ENCODE measurements at regions not wholly inside any gene's neighbourhood (a gene's known extent, or its start where the extent isn't known, plus 50 kb on each side); places are given as distances from the start of the nearest gene placed in this dataset.
"Not testable (repeated sequence)": the region's sequence is repeated elsewhere in the genome, so short reads cannot be mapped to it uniquely, and the experiment has no call there.

DNA sequence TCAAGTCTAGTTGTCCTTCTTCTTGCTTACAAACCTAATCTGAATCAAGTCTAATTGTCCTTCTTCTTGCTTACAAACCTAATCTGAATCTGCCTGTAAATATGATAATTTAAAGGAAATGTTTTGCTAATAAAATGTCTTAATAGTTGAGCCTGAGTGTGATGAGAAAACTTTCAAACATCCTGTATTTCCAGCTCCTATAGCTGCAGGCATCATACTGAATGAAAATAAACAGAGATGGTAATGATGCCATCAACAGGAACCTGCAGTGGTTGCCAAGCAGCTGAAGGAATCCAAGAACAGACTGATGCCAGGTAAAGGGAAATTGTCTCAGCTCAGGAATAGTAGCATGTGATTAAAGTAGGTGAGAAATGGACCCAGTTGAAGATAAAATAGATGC, 156.1 kb upstream of the IRS4 start:
- H3K27ac ChIP-seq (ENCODE audit: low read depth in 1 of 2, low read length in 1 of 2): no peak overlapping the region
- ATAC-seq (ENCODE audit: insufficient read depth, low FRiP score): no peak
- no peak overlapping the region for H3K9ac ChIP-seq (ENCODE audit: insufficient read depth in 1 of 2, low read length in 2 of 2)
- H3K27me3 ChIP-seq (ENCODE audit: control insufficient read depth in 3 of 3, insufficient read depth in 3 of 3, low read length in 2 of 3): no peaks in the 10 kb centered on the region
- no peak overlapping the region for H3K4me3 ChIP-seq
- H3K36me3 ChIP-seq (ENCODE audit: control insufficient read depth in 4 of 4, insufficient read depth in 4 of 4, low read length in 4 of 4): no peaks in the 10 kb centered on the region
- TF ChIP-seq, protein P1, sequence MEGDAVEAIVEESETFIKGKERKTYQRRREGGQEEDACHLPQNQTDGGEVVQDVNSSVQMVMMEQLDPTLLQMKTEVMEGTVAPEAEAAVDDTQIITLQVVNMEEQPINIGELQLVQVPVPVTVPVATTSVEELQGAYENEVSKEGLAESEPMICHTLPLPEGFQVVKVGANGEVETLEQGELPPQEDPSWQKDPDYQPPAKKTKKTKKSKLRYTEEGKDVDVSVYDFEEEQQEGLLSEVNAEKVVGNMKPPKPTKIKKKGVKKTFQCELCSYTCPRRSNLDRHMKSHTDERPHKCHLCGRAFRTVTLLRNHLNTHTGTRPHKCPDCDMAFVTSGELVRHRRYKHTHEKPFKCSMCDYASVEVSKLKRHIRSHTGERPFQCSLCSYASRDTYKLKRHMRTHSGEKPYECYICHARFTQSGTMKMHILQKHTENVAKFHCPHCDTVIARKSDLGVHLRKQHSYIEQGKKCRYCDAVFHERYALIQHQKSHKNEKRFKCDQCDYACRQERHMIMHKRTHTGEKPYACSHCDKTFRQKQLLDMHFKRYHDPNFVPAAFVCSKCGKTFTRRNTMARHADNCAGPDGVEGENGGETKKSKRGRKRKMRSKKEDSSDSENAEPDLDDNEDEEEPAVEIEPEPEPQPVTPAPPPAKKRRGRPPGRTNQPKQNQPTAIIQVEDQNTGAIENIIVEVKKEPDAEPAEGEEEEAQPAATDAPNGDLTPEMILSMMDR (IDR thresholded peaks at IDR 0.05; ENCODE audit: control extremely low read depth, extremely low read depth): no peak
- no peaks in the 10 kb centered on the region for H3K4me1 ChIP-seq (ENCODE audit: control insufficient read depth in 5 of 5, insufficient read depth in 5 of 5, low read length in 5 of 5)
- no peak for DNase-seq
- H3K9me3 ChIP-seq (ENCODE audit: control insufficient read depth in 4 of 4, insufficient read depth in 3 of 4, low read length in 3 of 4): peaks cover 0 to 17% (median 4%) of the 10 kb centered on the region in 4 donors

DNA sequence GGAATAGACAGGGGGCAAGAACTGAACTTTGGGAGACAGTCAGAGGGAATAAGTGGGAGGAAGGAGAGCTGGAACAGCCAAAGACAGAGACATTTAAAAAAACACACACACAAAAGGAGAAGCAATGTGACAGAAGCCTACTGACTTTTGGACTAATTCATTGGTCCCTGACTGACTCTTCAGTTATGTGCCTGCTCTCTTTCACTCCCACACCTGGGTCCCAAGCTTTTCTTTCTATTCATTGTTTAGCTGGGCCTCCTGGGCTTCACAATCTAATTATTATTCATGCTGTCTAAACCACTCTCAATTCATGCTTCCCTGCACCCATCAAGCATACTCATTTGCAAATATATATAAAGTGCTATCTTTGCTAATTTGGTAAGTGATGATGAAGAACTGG, 139.2 kb upstream of the IRS4 start:
- Histone ChIP-seq H3K9me3 (ENCODE audit: control insufficient read depth in 4 of 4, insufficient read depth in 3 of 4, low read length in 3 of 4) (peaks cover 0 to 4% (median 2%) of the 10 kb centered on the region in 4 donors), H3K9ac (ENCODE audit: insufficient read depth in 1 of 2, low read length in 2 of 2) (no peak overlapping the region), H3K36me3 (ENCODE audit: control insufficient read depth in 4 of 4, insufficient read depth in 4 of 4, low read length in 4 of 4) (no peaks in the 10 kb centered on the region), H3K27ac (ENCODE audit: low read depth in 1 of 2, low read length in 1 of 2) (no peak overlapping the region), H3K4me3 (no peak overlapping the region), H3K27me3 (ENCODE audit: control insufficient read depth in 3 of 3, insufficient read depth in 3 of 3, low read length in 2 of 3) (peaks cover 0 to 17% (median 0%) of the 10 kb centered on the region in 3 donors), H3K4me1 (ENCODE audit: control insufficient read depth in 5 of 5, insufficient read depth in 5 of 5, low read length in 5 of 5) (no peaks in the 10 kb centered on the region)
- DNase-seq (no peak), ATAC-seq (ENCODE audit: insufficient read depth, low FRiP score) (no peak)
- TF ChIP-seq, protein P1 (IDR thresholded peaks at IDR 0.05; ENCODE audit: control extremely low read depth, extremely low read depth): no peak

GRCh38 chrX:108843039-108843438, 106.7 kb upstream of the IRS4 start:
- H3K9me3 ChIP-seq (ENCODE audit: control insufficient read depth in 4 of 4, insufficient read depth in 3 of 4, low read length in 3 of 4); ATAC-seq (ENCODE audit: insufficient read depth, low FRiP score): not testable (repeated sequence)

GRCh38 chrX:108833993-108834392, 97.6 kb upstream of the IRS4 start:
- WGBS, 2 donors: 51 to 75% methylated on average over 4 of the region's 4 CpGs
- H3K4me3 ChIP-seq: no peak overlapping the region

More at GRCh38 chrX:108843039-108843438, 106.7 kb upstream of the IRS4 start:
- H3K27ac ChIP-seq (ENCODE audit: low read depth in 1 of 2, low read length in 1 of 2); DNase-seq; H3K4me3 ChIP-seq; H3K27me3 ChIP-seq (ENCODE audit: control insufficient read depth in 3 of 3, insufficient read depth in 3 of 3, low read length in 2 of 3); H3K4me1 ChIP-seq (ENCODE audit: control insufficient read depth in 5 of 5, insufficient read depth in 5 of 5, low read length in 5 of 5); H3K9ac ChIP-seq (ENCODE audit: insufficient read depth in 1 of 2, low read length in 2 of 2); H3K36me3 ChIP-seq (ENCODE audit: control insufficient read depth in 4 of 4, insufficient read depth in 4 of 4, low read length in 4 of 4): not testable (repeated sequence)
- 76 to 90% methylated on average over 1 of the region's 1 CpG for WGBS, 2 donors

More at GRCh38 chrX:108833993-108834392, 97.6 kb upstream of the IRS4 start:
- Histone ChIP-seq H3K4me1 (ENCODE audit: control insufficient read depth in 5 of 5, insufficient read depth in 5 of 5, low read length in 5 of 5) (no peaks in the 10 kb centered on the region), H3K27ac (ENCODE audit: low read depth in 1 of 2, low read length in 1 of 2) (no peak overlapping the region), H3K9me3 (ENCODE audit: control insufficient read depth in 4 of 4, insufficient read depth in 3 of 4, low read length in 3 of 4) (no peaks in the 10 kb centered on the region), H3K9ac (ENCODE audit: insufficient read depth in 1 of 2, low read length in 2 of 2) (no peak overlapping the region), H3K36me3 (ENCODE audit: control insufficient read depth in 4 of 4, insufficient read depth in 4 of 4, low read length in 4 of 4) (no peaks in the 10 kb centered on the region), H3K27me3 (ENCODE audit: control insufficient read depth in 3 of 3, insufficient read depth in 3 of 3, low read length in 2 of 3) (peaks cover 0 to 21% (median 2%) of the 10 kb centered on the region in 3 donors)
- ATAC-seq (ENCODE audit: insufficient read depth, low FRiP score) (no peak), DNase-seq (peak in 1 of 3 donors; percentile 0)
- TF ChIP-seq, protein P1 (IDR thresholded peaks at IDR 0.05; ENCODE audit: control extremely low read depth, extremely low read depth): no peak
